ENCODE measurements at regions not wholly inside any gene's neighbourhood (a gene's known extent, or its start where the extent isn't known, plus 50 kb on each side); places are given as distances from the start of the nearest gene placed in this dataset.
"Not testable (repeated sequence)": the region's sequence is repeated elsewhere in the genome, so short reads cannot be mapped to it uniquely, and the experiment has no call there.

- TF ChIP-seq Cebpa-rat (IDR thresholded peaks at IDR 0.05), result no peak
- no peaks in the 10 kb centered on the region for H4K20me1 ChIP-seq
- H3K9ac ChIP-seq, result no peak overlapping the region
- no peak overlapping the region for H3K4me3 ChIP-seq
- no peak overlapping the region for H3K4me2 ChIP-seq
- peaks cover 3 to 17% (median 10%) of the 10 kb centered on the region in 11 experiments for H3K9me3 ChIP-seq (replicated peaks in 1 of 11)
- peaks cover 0 to 1% (median 0%) of the 10 kb centered on the region in 11 experiments; a peak in 1 of 22 replicates for H3K36me3 ChIP-seq
- H3K27ac ChIP-seq, result no peak overlapping the region
- H3K4me1 ChIP-seq, result no peaks in the 10 kb centered on the region
- no peaks in the 10 kb centered on the region for H3K27me3 ChIP-seq
These were observed 285.1 kb upstream of the PROK2 start for GRCh38 chr3:72070005-72070404.

GRCh38 chr3:72069543-72069942 lies 284.6 kb upstream of the PROK2 start:
- no peaks in the 10 kb centered on the region for H3K4me1 ChIP-seq
- no peaks in the 10 kb centered on the region for H4K20me1 ChIP-seq
- TF ChIP-seq Cebpa-rat (IDR thresholded peaks at IDR 0.05), result no peak
- no peaks in the 10 kb centered on the region for H3K27me3 ChIP-seq
- H3K27ac ChIP-seq, result no peak overlapping the region
- no peak overlapping the region for H3K4me3 ChIP-seq
- H3K4me2 ChIP-seq, result no peak overlapping the region
- H3K36me3 ChIP-seq, result no peaks in the 10 kb centered on the region
- H3K9me3 ChIP-seq (replicated peaks in 1 of 11), result peaks cover 0 to 13% (median 6%) of the 10 kb centered on the region in 11 experiments; a peak in 12 of 22 replicates
- H3K9ac ChIP-seq, result no peak overlapping the region

- H3K36me3 ChIP-seq, result no peaks in the 10 kb centered on the region
- TF ChIP-seq Cebpa-rat (IDR thresholded peaks at IDR 0.05), result no peak
- H3K27me3 ChIP-seq, result no peaks in the 10 kb centered on the region
- no peak overlapping the region for H3K4me3 ChIP-seq
- no peak overlapping the region for H3K27ac ChIP-seq
- H4K20me1 ChIP-seq, result no peaks in the 10 kb centered on the region
- no peak overlapping the region for H3K4me2 ChIP-seq
- peaks cover 2 to 18% (median 11%) of the 10 kb centered on the region in 11 experiments; a peak in 21 of 22 replicates for H3K9me3 ChIP-seq (replicated peaks in 1 of 11)
- H3K4me1 ChIP-seq, result no peaks in the 10 kb centered on the region
- H3K9ac ChIP-seq, result no peak overlapping the region
These were observed 283.7 kb upstream of the PROK2 start for GRCh38 chr3:72068621-72069020.

GRCh38 chr3:72067721-72068120 lies 282.8 kb upstream of the PROK2 start:
- Histone ChIP-seq H3K4me1 (no peaks in the 10 kb centered on the region), H3K36me3 (no peaks in the 10 kb centered on the region), H3K4me2 (no peak overlapping the region), H3K9ac (no peak overlapping the region), H3K27ac (no peak overlapping the region), H4K20me1 (no peaks in the 10 kb centered on the region), H3K4me3 (no peak overlapping the region), H3K9me3 (replicated peaks in 1 of 11) (peaks cover 8 to 18% (median 14%) of the 10 kb centered on the region in 11 experiments; a peak in 21 of 22 replicates), H3K27me3 (no peaks in the 10 kb centered on the region)
- no peak for TF ChIP-seq Cebpa-rat (IDR thresholded peaks at IDR 0.05)

- Histone ChIP-seq H3K27me3 (no peaks in the 10 kb centered on the region), H3K9ac (no peak overlapping the region), H4K20me1 (no peaks in the 10 kb centered on the region), H3K9me3 (replicated peaks in 1 of 11) (peaks cover 8 to 22% (median 14%) of the 10 kb centered on the region in 11 experiments; a peak in 21 of 22 replicates), H3K4me3 (no peak overlapping the region), H3K36me3 (no peaks in the 10 kb centered on the region), H3K4me1 (no peaks in the 10 kb centered on the region), H3K27ac (no peak overlapping the region), H3K4me2 (no peak overlapping the region)
- TF ChIP-seq Cebpa-rat (IDR thresholded peaks at IDR 0.05), result no peak
These were observed 281.1 kb upstream of the PROK2 start for GRCh38 chr3:72065872-72066641.

GRCh38 chr3:72065236-72065635 lies 280.3 kb upstream of the PROK2 start:
- Histone ChIP-seq H3K27ac (no peak overlapping the region), H3K36me3 (no peaks in the 10 kb centered on the region), H3K9ac (no peak overlapping the region), H3K4me3 (no peak overlapping the region), H3K4me2 (no peak overlapping the region), H3K9me3 (replicated peaks in 1 of 11) (peaks cover 8 to 22% (median 14%) of the 10 kb centered on the region in 11 experiments; a peak in 21 of 22 replicates), H3K27me3 (no peaks in the 10 kb centered on the region), H4K20me1 (no peaks in the 10 kb centered on the region), H3K4me1 (no peaks in the 10 kb centered on the region)
- TF ChIP-seq Cebpa-rat (IDR thresholded peaks at IDR 0.05), result no peak

GRCh38 chr3:72064727-72065126 lies 279.8 kb upstream of the PROK2 start:
- H3K36me3 ChIP-seq, H3K4me1 ChIP-seq, H4K20me1 ChIP-seq, H3K4me3 ChIP-seq, H3K4me2 ChIP-seq, H3K9ac ChIP-seq, H3K27ac ChIP-seq, H3K27me3 ChIP-seq: not testable (repeated sequence)
- H3K9me3 ChIP-seq (replicated peaks in 1 of 11), result peaks cover 8 to 22% (median 14%) of the 10 kb centered on the region in 11 experiments; a peak in 21 of 22 replicates

- Histone ChIP-seq H3K27ac (no peak overlapping the region), H3K4me3 (no peak overlapping the region), H3K9me3 (replicated peaks in 1 of 11) (peaks cover 8 to 22% (median 14%) of the 10 kb centered on the region in 11 experiments; a peak in 21 of 22 replicates), H3K4me1 (no peaks in the 10 kb centered on the region), H4K20me1 (no peaks in the 10 kb centered on the region), H3K9ac (no peak overlapping the region), H3K36me3 (no peaks in the 10 kb centered on the region), H3K27me3 (no peaks in the 10 kb centered on the region), H3K4me2 (no peak overlapping the region)
- no peak for TF ChIP-seq Cebpa-rat (IDR thresholded peaks at IDR 0.05)
These were observed 277.1 kb upstream of the PROK2 start for GRCh38 chr3:72062017-72062416.

- no peaks in the 10 kb centered on the region for H3K36me3 ChIP-seq
- H4K20me1 ChIP-seq, result no peaks in the 10 kb centered on the region
- no peak overlapping the region for H3K27ac ChIP-seq
- no peak overlapping the region for H3K9ac ChIP-seq
- no peaks in the 10 kb centered on the region for H3K4me1 ChIP-seq
- peaks cover 8 to 22% (median 14%) of the 10 kb centered on the region in 11 experiments; a peak in 21 of 22 replicates for H3K9me3 ChIP-seq (replicated peaks in 1 of 11)
- TF ChIP-seq Cebpa-rat (IDR thresholded peaks at IDR 0.05), result no peak
- no peak overlapping the region for H3K4me2 ChIP-seq
- H3K27me3 ChIP-seq, result no peaks in the 10 kb centered on the region
- no peak overlapping the region for H3K4me3 ChIP-seq
These were observed 275.6 kb upstream of the PROK2 start for GRCh38 chr3:72060447-72061034.

All from BLaER1 treated with 17β-estradiol and CSF1 and Interleukin-3, amounts not matched to agents 10 nM and 100 nM (cell line).